ENCODE measurements at regions not wholly inside any gene's neighbourhood (a gene's known extent, or its start where the extent isn't known, plus 50 kb on each side); places are given as distances from the start of the nearest gene placed in this dataset.

DNA sequence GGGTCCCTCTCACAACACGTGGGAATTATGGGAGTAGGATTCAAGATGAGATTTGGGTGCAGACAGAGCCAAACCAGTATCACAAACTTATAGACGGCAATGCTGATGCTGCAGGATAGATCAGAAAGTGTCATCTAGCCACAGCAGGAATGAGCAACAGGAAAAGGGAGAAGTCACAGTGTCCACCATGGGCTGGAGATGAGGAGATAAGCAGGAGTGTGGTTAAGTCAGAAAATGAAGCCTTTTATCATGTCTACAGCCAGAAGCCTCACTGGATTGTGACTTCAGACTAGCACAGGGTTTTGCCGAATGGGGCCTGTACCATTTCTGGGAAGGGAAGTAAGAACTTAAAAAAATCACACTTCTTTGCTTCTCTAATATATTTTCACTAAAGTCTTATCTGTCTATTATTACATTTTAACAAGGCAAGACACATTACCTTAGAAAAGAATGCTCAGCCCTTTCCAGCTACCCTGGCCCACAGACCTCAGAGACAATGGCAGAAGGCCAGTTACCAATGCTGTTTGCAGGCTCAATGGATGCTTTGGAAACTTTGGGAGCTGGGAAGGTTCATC is 490.2 kb upstream of the SALL1 start:
- H3K79me2 ChIP-seq = no peaks in the 10 kb centered on the region
- no peak for DNase-seq (ENCODE audit: low spot score)
- no peak overlapping the region for H3K27ac ChIP-seq
- H3K4me2 ChIP-seq = no peak overlapping the region
- peaks cover 28% of the 10 kb centered on the region for H3K27me3 ChIP-seq
- H3K9me3 ChIP-seq (ENCODE audit: low read depth) = no peaks in the 10 kb centered on the region
- H2AFZ ChIP-seq = no peak overlapping the region
- 79% methylated on average over 3 of the region's 3 CpGs for WGBS (ENCODE audit: low lambda C conversion rate, missing lambda C conversion rate)
- H3K9me2 ChIP-seq (replicated peaks; ENCODE audit: insufficient read depth) = no peaks in the 10 kb centered on the region
- TF ChIP-seq EZH2 (IDR thresholded peaks at IDR 0.05; ENCODE audit: borderline replicate concordance) (no peak), CTCF (IDR thresholded peaks at IDR 0.05; ENCODE audit: poor library complexity) (no peak), EZH2phosphoT487 (IDR thresholded peaks at IDR 0.05; ENCODE audit: low read depth, severe bottlenecking, unreplicated experiment) (no peak)
- no peak overlapping the region for H3K4me3 ChIP-seq
- no peaks in the 10 kb centered on the region for H3K36me3 ChIP-seq (replicated peaks; ENCODE audit: insufficient read depth, low read depth)
- no peaks in the 10 kb centered on the region for H4K20me1 ChIP-seq (ENCODE audit: insufficient read depth, poor library complexity, severe bottlenecking)
- no peaks in the 10 kb centered on the region for H3K4me1 ChIP-seq (ENCODE audit: insufficient read depth)

- no peaks in the 10 kb centered on the region for H3K9me2 ChIP-seq (replicated peaks; ENCODE audit: insufficient read depth)
- H2AFZ ChIP-seq = no peak overlapping the region
These were observed 489.1 kb upstream of the SALL1 start for GRCh38 chr16:51640196-51640595.

GRCh38 chr16:51638339-51639135 is 487.5 kb upstream of the SALL1 start:
- Histone ChIP-seq H3K36me3 (replicated peaks; ENCODE audit: insufficient read depth, low read depth) (no peaks in the 10 kb centered on the region), H3K27ac (no peak overlapping the region), H3K4me1 (ENCODE audit: insufficient read depth) (no peaks in the 10 kb centered on the region), H3K9me3 (ENCODE audit: low read depth) (no peaks in the 10 kb centered on the region), H3K4me3 (no peak overlapping the region), H3K4me2 (no peak overlapping the region), H3K79me2 (no peaks in the 10 kb centered on the region), H2AFZ (no peak overlapping the region), H3K27me3 (peaks cover 31% of the 10 kb centered on the region), H3K9me2 (replicated peaks; ENCODE audit: insufficient read depth) (no peaks in the 10 kb centered on the region), H4K20me1 (ENCODE audit: insufficient read depth, poor library complexity, severe bottlenecking) (no peaks in the 10 kb centered on the region)
- 82% methylated on average over 3 of the region's 3 CpGs for WGBS (ENCODE audit: low lambda C conversion rate, missing lambda C conversion rate)
- TF ChIP-seq EZH2phosphoT487 (IDR thresholded peaks at IDR 0.05; ENCODE audit: low read depth, severe bottlenecking, unreplicated experiment) (no peak), CTCF (IDR thresholded peaks at IDR 0.05; ENCODE audit: poor library complexity) (no peak), EZH2 (IDR thresholded peaks at IDR 0.05; ENCODE audit: borderline replicate concordance) (no peak)
- no peak for DNase-seq (ENCODE audit: low spot score)

More at GRCh38 chr16:51640196-51640595, 489.1 kb upstream of the SALL1 start:
- H3K27me3 ChIP-seq = peaks cover 30% of the 10 kb centered on the region
- H3K27ac ChIP-seq = no peak overlapping the region
- no peaks in the 10 kb centered on the region for H3K79me2 ChIP-seq
- 88% methylated on average over 4 of the region's 4 CpGs for WGBS (ENCODE audit: low lambda C conversion rate, missing lambda C conversion rate)
- no peaks in the 10 kb centered on the region for H3K4me1 ChIP-seq (ENCODE audit: insufficient read depth)
- DNase-seq (ENCODE audit: low spot score) = no peak
- H3K4me2 ChIP-seq = no peak overlapping the region
- H4K20me1 ChIP-seq (ENCODE audit: insufficient read depth, poor library complexity, severe bottlenecking) = no peaks in the 10 kb centered on the region
- no peaks in the 10 kb centered on the region for H3K9me3 ChIP-seq (ENCODE audit: low read depth)
- H3K36me3 ChIP-seq (replicated peaks; ENCODE audit: insufficient read depth, low read depth) = no peaks in the 10 kb centered on the region
- TF ChIP-seq CTCF (IDR thresholded peaks at IDR 0.05; ENCODE audit: poor library complexity) (no peak), EZH2 (IDR thresholded peaks at IDR 0.05; ENCODE audit: borderline replicate concordance) (no peak), EZH2phosphoT487 (IDR thresholded peaks at IDR 0.05; ENCODE audit: low read depth, severe bottlenecking, unreplicated experiment) (no peak)
- H3K4me3 ChIP-seq = no peak overlapping the region
